Tibial nerve (tissue), 4 donors: ENCODE measurements at regions not wholly inside any gene's neighbourhood (a gene's known extent, or its start where the extent isn't known, plus 50 kb on each side); places are given as distances from the start of the nearest gene placed in this dataset.
A peak's percentile ranks its signal among the peaks of the same experiment; 100 is the strongest.

Source experiments
- DNase-seq, 2 donors: peaks; one replicate each; pipeline ENCODE4 v3.0.0-alpha.2; 2019; ENCODE audit warnings: low spot score in 2 of 2
- H3K27ac ChIP-seq, 4 donors: fragments of 200-600 bp; sonication (generic) in 3 of 4; one replicate each; pipeline ENCODE4 v1.5.1; 2017 to 2019; ENCODE audit warnings: mild to moderate bottlenecking in 1 of 4
- H3K27me3 ChIP-seq, 2 donors: fragments of 200-600 bp; sonication (generic) in 1 of 2; one replicate each; pipeline versions ENCODE4 v1.5.1 to v1.6.0; 2017 to 2019
- H3K36me3 ChIP-seq, 3 donors: fragments of 200-600 bp; sonication (generic); one replicate each; pipeline ENCODE4 v1.5.1; 2018 to 2019
- H3K4me1 ChIP-seq, 4 donors: fragments of 200-600 bp; sonication (generic) in 3 of 4; one replicate each; pipeline ENCODE4 v1.5.1; 2017 to 2019
- H3K4me3 ChIP-seq, 4 donors: fragments of 200-600 bp; sonication (generic) in 3 of 4; one replicate each; pipeline ENCODE4 v1.5.1; 2017 to 2019; ENCODE audit warnings: mild to moderate bottlenecking in 1 of 4, moderate library complexity in 1 of 4
- H3K9me3 ChIP-seq, 4 donors: fragments of 200-600 bp; sonication (generic) in 3 of 4; one replicate each; pipeline ENCODE4 v1.5.1; 2017 to 2019
- EP300 ChIP-seq, 2 donors: sonication (generic); formaldehyde crosslinking; IDR thresholded peaks; one replicate each; pipeline ENCODE4 v1.6.1; 2017; ENCODE audit warnings: antibody characterized with exemption in 2 of 2, mild to moderate bottlenecking in 1 of 2
- POLR2A ChIP-seq, 2 donors: fragments of 450-650 bp; IDR thresholded peaks; one replicate each; pipeline ENCODE4 v1.6.1; 2017; ENCODE audit warnings: antibody characterized with exemption in 2 of 2, mild to moderate bottlenecking in 2 of 2, moderate library complexity in 2 of 2
- WGBS, 2 donors: methylation state at CpG; one replicate each; pipeline ENCODE4 v1.1.5; 2018; 5-methylcytosine and 5-hydroxymethylcytosine counted together
- TF ChIP-seq, protein P1 (sequence below), 5 experiments: fragments of 200-600 bp in 3 of 5; fragments of 450-650 bp in 2 of 5; sonication (generic) in 3 of 5; IDR thresholded peaks; one replicate each; pipeline ENCODE4 v1.5.1; 2016 to 2019; ENCODE audit warnings: antibody characterized with exemption in 5 of 5, mild to moderate bottlenecking in 3 of 5, moderate library complexity in 2 of 5

GRCh38 chr20:24735263-24735662 lies 213.8 kb upstream of the CST7 start:
- no peaks in the 10 kb centered on the region for H3K27me3 ChIP-seq
- no peaks in the 10 kb centered on the region for H3K9me3 ChIP-seq
- no peak overlapping the region for H3K4me3 ChIP-seq
- 68 to 69% methylated on average over 4 to 7 of the region's 7 CpGs for WGBS, 2 donors
- H3K36me3 ChIP-seq: no peaks in the 10 kb centered on the region
- no peak for TF ChIP-seq POLR2A (IDR thresholded peaks at IDR 0.05)
- TF ChIP-seq EP300 (IDR thresholded peaks at IDR 0.05): no peak
- TF ChIP-seq, protein P1, sequence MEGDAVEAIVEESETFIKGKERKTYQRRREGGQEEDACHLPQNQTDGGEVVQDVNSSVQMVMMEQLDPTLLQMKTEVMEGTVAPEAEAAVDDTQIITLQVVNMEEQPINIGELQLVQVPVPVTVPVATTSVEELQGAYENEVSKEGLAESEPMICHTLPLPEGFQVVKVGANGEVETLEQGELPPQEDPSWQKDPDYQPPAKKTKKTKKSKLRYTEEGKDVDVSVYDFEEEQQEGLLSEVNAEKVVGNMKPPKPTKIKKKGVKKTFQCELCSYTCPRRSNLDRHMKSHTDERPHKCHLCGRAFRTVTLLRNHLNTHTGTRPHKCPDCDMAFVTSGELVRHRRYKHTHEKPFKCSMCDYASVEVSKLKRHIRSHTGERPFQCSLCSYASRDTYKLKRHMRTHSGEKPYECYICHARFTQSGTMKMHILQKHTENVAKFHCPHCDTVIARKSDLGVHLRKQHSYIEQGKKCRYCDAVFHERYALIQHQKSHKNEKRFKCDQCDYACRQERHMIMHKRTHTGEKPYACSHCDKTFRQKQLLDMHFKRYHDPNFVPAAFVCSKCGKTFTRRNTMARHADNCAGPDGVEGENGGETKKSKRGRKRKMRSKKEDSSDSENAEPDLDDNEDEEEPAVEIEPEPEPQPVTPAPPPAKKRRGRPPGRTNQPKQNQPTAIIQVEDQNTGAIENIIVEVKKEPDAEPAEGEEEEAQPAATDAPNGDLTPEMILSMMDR (IDR thresholded peaks at IDR 0.05): no peak
- no peak overlapping the region for H3K27ac ChIP-seq
- H3K4me1 ChIP-seq: peaks cover 0 to 4% (median 0%) of the 10 kb centered on the region in 4 donors
- peak in 1 of 2 donors; percentile 1 for DNase-seq

DNA sequence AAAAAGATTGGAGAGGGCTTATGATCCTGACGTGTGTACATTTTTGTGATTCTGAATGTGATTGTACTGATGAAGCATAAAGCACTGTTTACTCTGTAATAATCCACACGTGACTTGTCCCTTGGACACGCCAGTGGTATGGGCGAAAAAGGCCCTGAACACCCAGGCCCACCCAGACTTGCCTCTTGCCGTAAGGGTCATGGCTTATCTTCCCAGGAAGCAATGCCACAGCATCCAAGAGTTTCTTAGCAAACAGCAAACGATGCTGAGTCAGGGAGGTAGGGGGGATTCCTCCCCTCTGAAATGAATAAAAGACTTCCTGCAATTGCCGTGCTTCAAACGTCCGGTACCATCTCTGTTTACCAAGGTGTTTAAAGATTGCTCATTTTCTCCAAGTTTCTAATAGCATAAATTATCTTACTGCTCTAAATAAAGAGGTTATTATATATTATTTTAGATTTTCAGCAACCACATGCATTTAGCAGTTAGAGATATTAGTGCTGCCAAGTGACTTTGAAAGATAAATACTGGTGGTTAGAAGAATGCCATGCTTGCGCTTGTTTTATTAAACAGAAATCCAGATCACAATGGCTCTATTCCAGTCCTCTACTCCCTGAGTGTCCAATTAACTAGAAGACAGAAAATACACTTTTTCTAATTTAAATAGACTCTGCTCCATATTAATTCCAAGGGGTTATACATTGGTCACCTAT lies 212.8 kb upstream of the CST7 start:
- TF ChIP-seq, protein P1 (IDR thresholded peaks at IDR 0.05): no peak
- no peak for TF ChIP-seq POLR2A (IDR thresholded peaks at IDR 0.05)
- no peak for TF ChIP-seq EP300 (IDR thresholded peaks at IDR 0.05)
- no peaks in the 10 kb centered on the region for H3K27me3 ChIP-seq
- H3K36me3 ChIP-seq: no peaks in the 10 kb centered on the region
- WGBS, 2 donors: 59 to 60% methylated on average over 10 of the region's 10 CpGs
- H3K27ac ChIP-seq: no peak overlapping the region
- H3K4me3 ChIP-seq: no peak overlapping the region
- no peaks in the 10 kb centered on the region for H3K9me3 ChIP-seq
- DNase-seq: no peak
- H3K4me1 ChIP-seq: peaks cover 0 to 4% (median 0%) of the 10 kb centered on the region in 4 donors

DNA sequence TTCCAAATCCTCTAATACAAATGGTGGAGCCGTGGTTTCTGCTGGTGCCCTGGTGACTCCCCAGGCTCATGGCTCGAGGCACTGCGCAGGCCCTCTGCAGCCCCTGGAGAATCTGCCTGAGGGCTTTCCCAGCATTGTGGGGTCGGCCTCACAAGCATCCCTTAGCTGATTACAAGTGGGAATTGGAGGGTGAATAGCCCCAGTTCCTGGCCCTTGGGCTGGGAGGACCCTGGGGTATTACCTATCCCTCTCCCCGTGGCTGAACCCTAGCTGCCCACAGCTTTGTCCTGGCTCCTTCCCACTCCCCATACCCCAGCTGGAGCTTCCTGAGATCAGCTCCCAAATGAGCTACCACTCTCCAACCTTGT lies 212.2 kb upstream of the CST7 start:
- 78 to 89% methylated on average over 5 of the region's 5 CpGs for WGBS, 2 donors
- Histone ChIP-seq H3K27me3 (no peaks in the 10 kb centered on the region), H3K4me1 (peaks cover 0 to 4% (median 0%) of the 10 kb centered on the region in 4 donors), H3K36me3 (no peaks in the 10 kb centered on the region), H3K27ac (no peak overlapping the region), H3K4me3 (no peak overlapping the region), H3K9me3 (no peaks in the 10 kb centered on the region)
- DNase-seq: peak in 1 of 2 donors; percentile 1
- TF ChIP-seq EP300 (IDR thresholded peaks at IDR 0.05): no peak
- no peak for TF ChIP-seq POLR2A (IDR thresholded peaks at IDR 0.05)
- TF ChIP-seq, protein P1 (IDR thresholded peaks at IDR 0.05): no peak

GRCh38 chr20:24737212-24737850 lies 211.7 kb upstream of the CST7 start:
- H3K9me3 ChIP-seq: no peaks in the 10 kb centered on the region
- H3K36me3 ChIP-seq: no peaks in the 10 kb centered on the region
- no peaks in the 10 kb centered on the region for H3K27me3 ChIP-seq
- H3K4me3 ChIP-seq: no peak overlapping the region
- WGBS, 2 donors: 90 to 94% methylated on average over 10 of the region's 10 CpGs
- TF ChIP-seq, protein P1 (IDR thresholded peaks at IDR 0.05): no peak
- TF ChIP-seq POLR2A (IDR thresholded peaks at IDR 0.05) (no peak), EP300 (IDR thresholded peaks at IDR 0.05) (no peak)
- H3K4me1 ChIP-seq: peaks cover 0 to 4% (median 0%) of the 10 kb centered on the region in 4 donors
- no peak overlapping the region for H3K27ac ChIP-seq
- DNase-seq: peak in 1 of 2 donors; percentile 2

GRCh38 chr20:24738058-24738775 lies 210.9 kb upstream of the CST7 start:
- 90 to 92% methylated on average over 5 to 8 of the region's 9 CpGs for WGBS, 2 donors
- Histone ChIP-seq H3K4me1 (peaks cover 0 to 4% (median 0%) of the 10 kb centered on the region in 4 donors), H3K36me3 (no peaks in the 10 kb centered on the region), H3K27me3 (no peaks in the 10 kb centered on the region), H3K27ac (no peak overlapping the region), H3K9me3 (no peaks in the 10 kb centered on the region), H3K4me3 (no peak overlapping the region)
- TF ChIP-seq, protein P1 (IDR thresholded peaks at IDR 0.05): no peak
- no peak for TF ChIP-seq POLR2A (IDR thresholded peaks at IDR 0.05)
- peak in 1 of 2 donors; percentile 3 for DNase-seq
